ENCODE measurements at regions not wholly inside any gene's neighbourhood (a gene's known extent, or its start where the extent isn't known, plus 50 kb on each side); places are given as distances from the start of the nearest gene placed in this dataset.

GRCh38 chr10:110431659-110432058 is 66.0 kb upstream of the DUSP5 start:
- no peak for TF ChIP-seq YY1 (IDR thresholded peaks at IDR 0.05; ENCODE audit: low read depth)
- no peak for TF ChIP-seq POLR2AphosphoS5 (IDR thresholded peaks at IDR 0.05; ENCODE audit: low read depth, low read length)
- no peak for TF ChIP-seq SIN3A (IDR thresholded peaks at IDR 0.05; ENCODE audit: borderline replicate concordance, low read depth, low read length)
- TF ChIP-seq RFX5 (IDR thresholded peaks at IDR 0.05; ENCODE audit: low read length): no peak
- TF ChIP-seq, protein P1, sequence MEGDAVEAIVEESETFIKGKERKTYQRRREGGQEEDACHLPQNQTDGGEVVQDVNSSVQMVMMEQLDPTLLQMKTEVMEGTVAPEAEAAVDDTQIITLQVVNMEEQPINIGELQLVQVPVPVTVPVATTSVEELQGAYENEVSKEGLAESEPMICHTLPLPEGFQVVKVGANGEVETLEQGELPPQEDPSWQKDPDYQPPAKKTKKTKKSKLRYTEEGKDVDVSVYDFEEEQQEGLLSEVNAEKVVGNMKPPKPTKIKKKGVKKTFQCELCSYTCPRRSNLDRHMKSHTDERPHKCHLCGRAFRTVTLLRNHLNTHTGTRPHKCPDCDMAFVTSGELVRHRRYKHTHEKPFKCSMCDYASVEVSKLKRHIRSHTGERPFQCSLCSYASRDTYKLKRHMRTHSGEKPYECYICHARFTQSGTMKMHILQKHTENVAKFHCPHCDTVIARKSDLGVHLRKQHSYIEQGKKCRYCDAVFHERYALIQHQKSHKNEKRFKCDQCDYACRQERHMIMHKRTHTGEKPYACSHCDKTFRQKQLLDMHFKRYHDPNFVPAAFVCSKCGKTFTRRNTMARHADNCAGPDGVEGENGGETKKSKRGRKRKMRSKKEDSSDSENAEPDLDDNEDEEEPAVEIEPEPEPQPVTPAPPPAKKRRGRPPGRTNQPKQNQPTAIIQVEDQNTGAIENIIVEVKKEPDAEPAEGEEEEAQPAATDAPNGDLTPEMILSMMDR (IDR thresholded peaks at IDR 0.05): no peak
- TF ChIP-seq RAD21 (IDR thresholded peaks at IDR 0.05; ENCODE audit: low read length): no peak
- TF ChIP-seq, protein P2, sequence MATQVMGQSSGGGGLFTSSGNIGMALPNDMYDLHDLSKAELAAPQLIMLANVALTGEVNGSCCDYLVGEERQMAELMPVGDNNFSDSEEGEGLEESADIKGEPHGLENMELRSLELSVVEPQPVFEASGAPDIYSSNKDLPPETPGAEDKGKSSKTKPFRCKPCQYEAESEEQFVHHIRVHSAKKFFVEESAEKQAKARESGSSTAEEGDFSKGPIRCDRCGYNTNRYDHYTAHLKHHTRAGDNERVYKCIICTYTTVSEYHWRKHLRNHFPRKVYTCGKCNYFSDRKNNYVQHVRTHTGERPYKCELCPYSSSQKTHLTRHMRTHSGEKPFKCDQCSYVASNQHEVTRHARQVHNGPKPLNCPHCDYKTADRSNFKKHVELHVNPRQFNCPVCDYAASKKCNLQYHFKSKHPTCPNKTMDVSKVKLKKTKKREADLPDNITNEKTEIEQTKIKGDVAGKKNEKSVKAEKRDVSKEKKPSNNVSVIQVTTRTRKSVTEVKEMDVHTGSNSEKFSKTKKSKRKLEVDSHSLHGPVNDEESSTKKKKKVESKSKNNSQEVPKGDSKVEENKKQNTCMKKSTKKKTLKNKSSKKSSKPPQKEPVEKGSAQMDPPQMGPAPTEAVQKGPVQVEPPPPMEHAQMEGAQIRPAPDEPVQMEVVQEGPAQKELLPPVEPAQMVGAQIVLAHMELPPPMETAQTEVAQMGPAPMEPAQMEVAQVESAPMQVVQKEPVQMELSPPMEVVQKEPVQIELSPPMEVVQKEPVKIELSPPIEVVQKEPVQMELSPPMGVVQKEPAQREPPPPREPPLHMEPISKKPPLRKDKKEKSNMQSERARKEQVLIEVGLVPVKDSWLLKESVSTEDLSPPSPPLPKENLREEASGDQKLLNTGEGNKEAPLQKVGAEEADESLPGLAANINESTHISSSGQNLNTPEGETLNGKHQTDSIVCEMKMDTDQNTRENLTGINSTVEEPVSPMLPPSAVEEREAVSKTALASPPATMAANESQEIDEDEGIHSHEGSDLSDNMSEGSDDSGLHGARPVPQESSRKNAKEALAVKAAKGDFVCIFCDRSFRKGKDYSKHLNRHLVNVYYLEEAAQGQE (IDR thresholded peaks at IDR 0.05; ENCODE audit: low read depth, low read length): no peak
- no peak for TF ChIP-seq FOXM1 (IDR thresholded peaks at IDR 0.05; ENCODE audit: low read depth)
- TF ChIP-seq RCOR1 (IDR thresholded peaks at IDR 0.05; ENCODE audit: low read length): no peak
- no peak for TF ChIP-seq NRF1 (IDR thresholded peaks at IDR 0.05; ENCODE audit: low read depth, low read length)
